NCI-H1092 (cell line): ENCODE measurements at regions not wholly inside any gene's neighbourhood (a gene's known extent, or its start where the extent isn't known, plus 50 kb on each side); places are given as distances from the start of the nearest gene placed in this dataset.
A peak's percentile ranks its signal among the peaks of the same experiment; 100 is the strongest.
"Not testable (repeated sequence)": the region's sequence is repeated elsewhere in the genome, so short reads cannot be mapped to it uniquely, and the experiment has no call there.

Experiments
- DNase-seq: peaks from one replicate; lab custom pipeline; 2025; lab: John Stamatoyannopoulos, UW

DNA sequence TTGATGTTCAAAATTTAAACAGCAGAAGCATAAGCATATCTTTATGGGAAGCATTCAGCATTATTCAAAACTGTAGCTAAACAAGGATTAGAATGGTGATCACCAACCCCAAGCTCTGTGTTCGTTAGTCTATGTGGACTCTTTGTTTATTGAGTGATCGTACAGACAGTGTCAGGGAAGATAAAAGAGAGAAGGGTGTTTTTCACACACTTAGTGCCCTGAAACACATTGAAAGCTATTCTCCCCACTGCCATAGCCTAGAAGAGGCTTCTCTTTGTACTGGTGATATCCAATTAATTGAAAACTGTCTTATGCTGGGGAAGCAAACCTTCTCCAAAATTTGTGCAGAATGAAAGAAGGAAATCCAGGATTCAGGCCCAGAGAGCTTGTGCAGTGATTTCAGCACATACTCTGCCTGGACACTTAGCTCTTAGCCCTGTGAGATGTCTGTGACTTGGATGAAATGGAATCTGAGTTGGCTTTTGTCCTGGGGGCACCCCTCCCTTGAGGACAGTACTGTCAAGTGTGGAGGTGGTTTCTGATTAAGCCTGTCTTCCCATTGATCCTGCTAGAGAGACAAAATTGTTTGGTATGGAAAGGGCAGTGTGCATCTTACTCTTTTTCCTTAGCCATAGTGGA, 125.7 kb upstream of the MTHFD1L start:
- no peak for DNase-seq

DNA sequence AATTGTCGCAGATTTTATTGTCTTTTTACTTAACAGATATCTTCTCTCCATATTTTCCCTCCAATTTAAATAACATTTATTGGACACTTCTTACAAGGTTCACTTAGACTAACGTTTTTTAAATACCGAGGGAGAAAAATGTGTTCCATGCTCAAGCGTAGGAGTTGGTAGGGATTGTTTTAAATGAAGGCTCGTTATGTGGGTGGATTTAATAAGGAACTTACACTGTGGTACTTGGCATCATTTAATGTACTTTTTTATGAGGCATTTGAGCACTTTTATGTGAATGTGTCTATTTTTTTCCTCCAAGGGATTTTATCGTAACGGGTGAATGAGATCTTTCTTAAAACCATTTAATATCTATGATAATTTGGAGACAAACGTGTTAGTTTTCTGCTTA, 125.0 kb upstream of the MTHFD1L start:
- DNase-seq, result no peak

DNA sequence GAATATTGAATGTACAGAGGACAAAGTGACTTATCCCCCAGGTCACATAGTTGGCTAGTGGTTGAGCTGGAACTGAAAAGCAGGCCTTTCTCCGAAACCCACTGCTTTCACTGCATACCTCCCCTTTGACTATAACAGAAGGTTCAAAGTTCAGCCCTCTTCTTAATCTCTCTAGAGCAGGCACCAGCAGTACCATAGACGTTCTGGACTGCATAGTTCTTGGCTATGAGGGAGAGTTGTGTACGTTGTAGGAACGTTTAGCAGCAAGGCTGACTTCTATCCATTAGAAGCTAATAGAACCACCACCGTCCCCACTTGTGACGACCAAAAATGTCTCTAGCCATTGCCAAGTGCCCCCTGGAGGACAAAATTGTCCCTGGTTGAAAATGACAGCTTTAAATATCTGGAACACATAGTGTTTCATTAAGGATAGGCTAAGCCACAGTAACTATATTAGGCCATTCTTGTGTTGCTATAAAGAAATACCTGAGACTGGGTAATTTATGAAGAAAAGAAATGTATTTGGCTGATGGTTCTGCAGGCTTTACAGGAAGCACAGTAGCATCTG, 123.8 kb upstream of the MTHFD1L start:
- DNase-seq, result no peak

DNA sequence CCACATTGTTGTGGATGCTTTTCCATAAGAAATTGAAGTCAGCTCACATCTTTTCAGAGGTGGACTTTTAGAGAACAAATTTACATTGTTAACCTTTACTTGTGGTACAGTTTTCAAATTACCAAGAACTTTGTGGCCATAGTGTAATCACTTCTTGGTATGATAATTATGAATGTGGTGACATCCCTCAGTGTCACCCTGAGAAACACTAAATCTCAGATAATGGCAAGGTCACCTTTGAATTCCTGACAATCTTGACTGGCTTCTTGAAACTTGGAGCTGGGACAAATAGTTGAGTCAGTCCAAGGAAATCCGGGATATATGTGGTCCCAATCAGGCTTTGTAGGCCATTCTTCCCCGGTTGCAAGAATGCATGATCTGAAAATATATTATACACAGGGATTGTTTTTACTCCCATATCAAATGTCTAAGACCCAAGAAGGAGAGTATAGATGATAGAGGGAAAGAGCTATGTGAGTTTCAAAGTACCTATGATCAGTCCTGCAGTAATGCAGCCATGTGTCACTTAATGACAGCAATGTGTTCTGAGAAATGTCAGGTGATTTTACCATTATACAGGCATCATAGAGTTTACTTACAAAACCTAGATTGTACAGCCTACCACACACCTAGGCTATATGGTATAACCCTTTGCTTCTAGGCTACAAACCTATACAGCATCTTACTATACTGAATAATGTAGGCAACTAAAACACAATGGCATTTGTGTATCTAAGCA, 120.8 kb upstream of the MTHFD1L start:
- no peak for DNase-seq

DNA sequence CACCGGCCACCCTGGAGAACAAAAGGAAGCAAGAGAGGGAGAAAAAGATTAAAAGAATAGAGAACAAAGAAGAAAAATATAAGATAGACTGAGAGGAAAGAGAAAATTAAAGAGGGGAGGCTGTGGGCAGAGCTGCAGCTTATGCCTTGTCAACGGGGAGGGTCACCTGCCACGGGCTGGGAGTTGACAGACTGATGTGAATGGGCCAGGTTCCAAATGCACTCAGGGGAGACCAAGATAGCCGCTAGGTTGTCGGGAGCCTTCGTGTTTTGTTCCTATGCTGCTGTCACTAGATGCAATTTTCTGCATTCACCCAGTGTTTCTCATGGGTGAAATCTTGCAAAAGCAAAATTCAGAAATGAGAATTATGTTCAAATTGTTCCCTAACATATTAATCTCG, 119.6 kb upstream of the MTHFD1L start:
- peak; percentile 23 for DNase-seq

DNA sequence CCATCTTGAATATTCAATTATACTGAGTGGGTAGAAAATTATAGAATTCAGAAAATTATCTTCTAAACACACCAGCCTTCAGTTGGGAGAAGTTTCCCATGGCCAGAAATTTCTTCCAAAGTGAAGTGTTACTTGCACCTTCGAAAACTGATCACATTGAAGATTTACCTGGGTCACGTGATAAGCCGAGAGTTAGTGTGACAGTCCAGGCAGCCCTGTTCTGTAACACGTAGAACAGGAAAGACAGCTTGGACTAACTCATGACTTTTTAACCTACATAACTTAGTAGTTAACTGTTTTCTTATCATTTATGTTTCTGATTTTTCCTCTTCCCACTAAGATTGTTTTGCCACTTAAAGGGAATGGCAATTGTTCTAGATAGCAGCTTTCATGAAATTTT, 118.3 kb upstream of the MTHFD1L start:
- DNase-seq, result no peak

DNA sequence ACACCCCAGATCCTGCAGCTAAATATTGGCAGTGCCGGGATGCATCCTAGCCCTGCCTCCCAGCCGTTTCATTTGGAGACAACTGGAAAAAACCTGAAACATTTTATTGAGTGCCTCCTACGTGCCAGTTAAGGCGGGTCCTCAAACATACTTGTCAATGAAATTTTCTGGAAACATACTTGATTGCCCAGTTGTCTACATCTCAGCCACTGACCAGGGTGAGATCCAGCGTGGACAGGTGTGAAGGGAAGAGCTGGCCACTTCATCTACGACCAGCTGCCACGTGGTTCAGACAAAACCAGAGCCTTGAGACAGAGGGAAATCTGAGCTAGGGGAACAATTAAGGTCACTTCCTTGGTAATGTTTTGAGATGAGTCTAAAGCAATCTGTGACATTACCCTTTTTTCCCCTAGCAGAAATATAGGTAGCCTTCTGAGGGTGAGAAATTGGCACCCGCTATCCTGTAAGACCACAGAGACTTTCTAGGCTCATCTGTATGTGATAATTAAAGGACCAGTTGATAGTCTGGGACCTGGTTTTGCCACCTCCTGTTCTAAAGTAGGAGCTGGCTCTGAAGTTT, 116.3 kb upstream of the MTHFD1L start:
- no peak for DNase-seq

DNA sequence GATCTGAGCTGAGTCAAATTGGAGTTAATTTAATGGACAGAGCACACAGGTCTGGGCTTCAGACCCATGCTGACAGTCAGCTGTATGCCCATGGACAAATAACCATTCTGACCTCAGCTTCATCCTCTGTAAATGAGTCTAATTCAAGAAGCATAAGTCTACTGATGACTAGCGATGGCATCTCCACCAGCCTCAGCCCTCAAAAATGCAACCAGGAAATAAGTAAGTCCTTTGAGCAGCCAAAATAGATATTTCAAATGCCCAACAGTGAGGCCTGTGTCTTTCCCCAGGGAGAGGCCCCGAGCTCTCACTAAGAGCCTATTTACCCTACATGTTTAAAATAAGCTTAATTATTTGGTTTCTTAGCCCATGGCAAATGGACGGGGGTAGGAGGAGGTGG, 114.2 kb upstream of the MTHFD1L start:
- no peak for DNase-seq

DNA sequence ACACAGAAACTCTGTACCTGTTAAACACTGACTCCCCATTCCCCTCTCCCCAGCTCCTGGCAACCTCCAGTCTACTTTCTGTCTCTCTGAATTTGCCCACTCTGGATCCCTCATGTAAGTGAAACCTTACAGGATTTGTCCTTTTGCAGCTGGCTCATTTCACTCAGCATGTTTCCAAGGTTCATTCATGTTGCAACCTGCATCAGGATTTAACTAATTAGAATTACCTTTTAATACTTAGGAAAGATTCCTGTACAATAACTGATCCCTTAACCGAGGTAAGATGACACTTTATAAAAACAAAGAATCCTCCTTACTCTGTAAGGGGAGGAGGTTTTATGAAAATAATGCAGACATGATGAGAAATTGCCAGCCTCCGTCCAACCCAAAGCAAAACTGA, 113.1 kb upstream of the MTHFD1L start:
- no peak for DNase-seq

DNA sequence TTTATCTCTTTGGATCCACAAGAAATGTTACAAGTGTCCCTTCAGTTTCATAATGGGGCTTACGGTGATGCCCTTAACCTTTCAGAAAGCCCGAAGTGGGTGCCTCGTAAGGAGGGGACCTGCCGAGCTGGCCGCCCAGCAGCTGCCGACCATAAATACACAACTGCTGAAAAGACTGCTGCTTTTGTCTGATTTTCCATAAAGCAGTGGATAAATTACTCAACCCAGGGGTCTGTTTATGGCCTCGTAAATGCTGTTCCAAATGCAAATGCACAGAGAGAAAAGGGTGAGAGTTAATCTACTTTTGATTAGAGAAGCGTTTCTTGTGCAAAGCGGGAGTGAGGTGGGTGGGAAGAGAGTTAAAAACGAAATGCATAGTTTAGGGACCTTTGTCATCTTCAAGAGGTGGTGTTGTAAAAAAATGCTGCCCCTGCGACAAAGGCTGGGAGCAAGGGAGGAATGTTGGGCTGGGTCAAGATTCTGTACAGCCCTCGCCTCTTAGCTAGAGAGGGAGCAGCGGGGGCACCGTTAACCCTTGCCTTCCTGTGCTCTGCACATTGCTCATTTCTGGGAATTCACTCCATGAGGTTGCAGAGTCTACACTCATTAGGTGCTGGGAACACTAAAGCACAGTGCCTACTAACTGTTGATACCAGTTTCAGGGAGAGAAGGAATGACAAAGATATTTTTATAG, 112.0 kb upstream of the MTHFD1L start:
- peak; percentile 42 for DNase-seq

DNA sequence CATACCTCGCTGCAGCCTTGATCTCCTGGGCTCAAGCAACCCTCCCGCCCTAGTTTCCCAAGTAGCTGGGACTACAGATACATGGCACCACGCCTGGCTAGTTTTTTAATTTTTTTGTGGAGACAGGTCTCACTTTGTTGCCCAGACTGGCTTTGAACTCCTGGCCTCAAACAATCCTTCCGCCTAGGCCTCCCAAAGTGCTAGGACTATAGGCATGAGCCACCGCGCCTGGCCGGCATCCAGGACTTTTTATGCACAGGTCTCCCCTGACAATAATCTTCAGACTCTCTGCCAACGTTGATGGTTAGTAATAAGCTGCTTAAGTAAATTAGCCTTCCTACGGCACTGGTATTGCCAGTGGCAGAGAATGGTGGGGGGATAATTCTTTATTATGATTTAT, 110.5 kb upstream of the MTHFD1L start:
- DNase-seq, result no peak

DNA sequence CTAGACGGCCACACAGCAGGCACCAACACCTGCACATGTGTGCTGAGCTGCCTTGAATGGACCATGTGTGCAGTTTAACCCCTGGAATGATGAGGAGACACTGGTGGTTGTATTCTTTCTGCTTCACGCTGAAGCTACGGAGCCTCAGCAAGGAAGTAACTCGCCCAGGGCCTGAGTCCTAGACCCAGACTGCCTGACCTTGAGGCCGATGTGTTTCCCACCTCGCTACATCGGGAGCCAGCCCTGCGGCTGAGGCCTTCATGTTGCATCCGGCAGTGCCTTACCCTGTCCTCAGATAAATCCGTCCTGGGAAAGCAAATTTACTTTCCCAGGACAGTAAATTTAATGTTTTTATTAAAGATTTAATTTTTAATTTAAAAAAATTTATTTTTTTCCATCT, 110.0 kb upstream of the MTHFD1L start:
- no peak for DNase-seq

DNA sequence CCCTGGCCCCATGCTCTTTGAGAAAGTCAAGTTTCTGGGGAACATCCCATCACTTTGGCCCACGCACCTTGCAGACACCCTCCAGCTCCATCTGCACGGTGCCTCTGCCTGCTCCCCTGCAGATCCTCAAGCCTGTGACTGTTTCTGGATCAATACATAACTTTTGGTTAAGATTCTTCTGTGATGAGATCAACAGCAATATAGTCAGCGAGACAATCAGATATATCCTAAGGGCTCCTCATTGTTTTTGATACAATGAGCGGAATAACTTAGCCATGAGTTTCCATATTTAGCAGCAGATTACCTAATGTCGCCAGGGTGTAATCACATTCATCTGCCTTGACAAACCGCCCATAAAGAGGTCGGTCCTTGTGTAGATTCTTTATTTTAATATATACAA, 109.3 kb upstream of the MTHFD1L start:
- DNase-seq, result no peak

DNA sequence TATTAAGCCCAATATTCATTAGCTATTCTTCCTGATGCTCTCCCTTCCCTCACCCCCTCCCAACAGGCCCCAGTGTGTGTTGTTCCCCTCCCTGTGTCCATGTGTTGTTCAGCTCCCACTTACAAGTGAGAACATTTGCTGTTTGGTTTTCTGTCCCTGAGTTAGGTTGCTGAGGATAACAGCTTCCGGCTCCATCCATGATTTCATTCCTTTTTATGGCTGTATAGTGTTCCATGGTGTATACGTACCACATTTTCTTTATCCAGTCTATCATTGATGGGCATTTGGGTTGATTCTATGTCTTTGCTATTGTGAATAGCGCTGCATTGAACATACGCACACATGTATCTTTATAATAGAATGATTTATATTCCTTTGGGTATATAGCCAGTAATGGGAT, 107.7 kb upstream of the MTHFD1L start:
- DNase-seq, result not testable (repeated sequence)

DNA sequence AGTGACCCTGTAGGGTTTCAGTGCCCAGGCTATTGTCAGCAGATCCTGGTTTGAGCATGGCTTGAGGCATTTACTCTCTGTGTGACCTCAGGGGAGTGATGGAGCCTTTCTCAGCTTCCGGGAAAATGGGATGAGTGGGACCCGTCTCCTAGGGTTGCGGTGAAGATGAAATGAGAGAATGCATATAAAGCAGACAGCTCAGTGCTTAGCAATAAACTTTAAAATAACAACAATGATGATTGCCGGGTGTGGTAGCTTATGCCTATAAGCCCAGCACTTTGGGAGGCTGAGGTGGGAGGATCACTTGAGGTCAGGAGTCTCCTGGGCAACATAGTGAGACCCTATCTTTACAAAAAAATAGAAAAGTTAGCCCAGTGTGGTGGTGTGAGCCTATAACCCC, 106.0 kb upstream of the MTHFD1L start:
- no peak for DNase-seq

DNA sequence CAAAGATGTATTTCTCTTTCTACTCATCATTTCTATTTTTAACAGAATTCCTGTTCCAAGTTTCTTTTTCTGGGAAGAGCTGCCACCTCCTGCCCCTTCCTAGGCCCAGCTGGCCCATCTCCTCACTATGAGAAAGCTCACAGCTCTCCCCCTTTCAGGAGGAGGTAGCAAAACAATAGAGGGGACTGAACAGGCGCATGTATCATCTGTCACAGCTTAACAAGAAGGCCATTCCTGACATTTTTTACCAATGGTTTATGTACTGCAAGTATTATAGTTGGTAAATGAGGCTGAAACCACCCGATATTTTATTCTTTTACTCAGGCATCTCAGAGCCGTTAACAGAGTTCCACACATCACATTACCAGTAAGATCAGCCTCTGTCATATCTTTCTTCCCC, 103.7 kb upstream of the MTHFD1L start:
- no peak for DNase-seq

DNA sequence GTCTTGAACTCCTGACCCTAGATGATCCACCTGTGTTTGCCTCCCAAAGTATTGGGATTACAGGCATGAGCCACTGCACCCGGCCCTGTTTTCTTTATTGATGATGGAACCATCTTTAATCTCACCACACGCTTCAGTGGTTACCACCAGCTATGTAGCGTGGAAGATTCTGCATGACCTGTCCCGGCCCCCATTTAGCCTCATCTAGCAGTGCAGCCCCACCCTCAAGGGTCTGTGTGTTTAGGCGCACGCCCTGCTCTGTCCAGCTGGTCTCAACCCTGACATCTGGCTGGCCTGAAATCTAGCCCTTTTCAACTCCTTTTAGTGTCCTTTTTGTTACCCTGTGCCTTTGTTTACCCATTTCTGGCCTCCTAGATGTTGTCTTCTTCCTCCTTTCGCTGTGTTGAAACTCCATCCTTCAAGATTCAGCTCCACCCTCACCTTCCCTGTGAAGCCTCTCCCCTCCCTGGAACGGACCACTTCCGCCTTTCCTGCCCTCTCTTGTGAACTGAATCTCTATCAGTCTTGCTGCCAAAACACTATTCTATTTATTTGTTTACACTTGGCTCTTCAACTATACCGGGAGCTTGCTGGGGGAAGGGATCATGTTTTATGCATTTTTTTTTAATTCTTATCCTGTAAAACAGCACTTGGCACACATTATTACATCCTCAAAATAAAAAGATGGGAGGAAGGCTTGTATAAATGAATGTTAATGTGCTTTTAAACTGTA, 101.0 kb upstream of the MTHFD1L start:
- DNase-seq, result no peak

DNA sequence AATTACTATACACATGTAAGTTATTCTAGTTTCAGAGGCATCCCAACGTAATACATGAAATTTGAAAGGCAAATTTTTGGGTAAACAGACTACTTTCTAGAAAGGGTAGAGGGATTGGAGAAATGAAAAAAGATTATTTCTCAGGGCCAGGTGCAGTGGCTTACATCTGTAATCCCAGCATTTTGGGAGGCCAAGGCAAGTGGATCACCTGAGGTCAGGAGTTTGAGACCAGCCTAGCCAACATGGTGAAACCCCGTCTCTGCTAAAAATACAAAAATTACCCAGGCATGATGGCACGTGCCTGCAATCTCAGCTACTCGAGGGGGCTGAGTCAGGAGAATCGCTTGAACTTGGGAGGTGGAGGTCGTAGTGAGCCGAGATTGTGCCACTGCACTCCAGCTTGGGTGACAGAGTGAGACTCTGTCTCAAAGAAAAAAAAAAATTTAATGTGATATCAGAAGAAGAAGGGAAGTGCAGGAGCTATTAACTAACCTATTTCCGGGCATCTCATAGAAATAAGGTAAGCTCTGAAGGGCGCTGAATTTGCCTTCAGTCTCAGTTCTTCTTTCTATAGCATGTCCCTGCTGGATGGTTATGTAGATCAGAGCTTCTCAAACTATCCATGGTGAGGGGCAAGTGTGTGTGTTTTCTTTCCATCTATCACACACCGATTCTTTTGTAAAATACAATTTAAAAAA, 100.3 kb upstream of the MTHFD1L start:
- DNase-seq, result no peak

DNA sequence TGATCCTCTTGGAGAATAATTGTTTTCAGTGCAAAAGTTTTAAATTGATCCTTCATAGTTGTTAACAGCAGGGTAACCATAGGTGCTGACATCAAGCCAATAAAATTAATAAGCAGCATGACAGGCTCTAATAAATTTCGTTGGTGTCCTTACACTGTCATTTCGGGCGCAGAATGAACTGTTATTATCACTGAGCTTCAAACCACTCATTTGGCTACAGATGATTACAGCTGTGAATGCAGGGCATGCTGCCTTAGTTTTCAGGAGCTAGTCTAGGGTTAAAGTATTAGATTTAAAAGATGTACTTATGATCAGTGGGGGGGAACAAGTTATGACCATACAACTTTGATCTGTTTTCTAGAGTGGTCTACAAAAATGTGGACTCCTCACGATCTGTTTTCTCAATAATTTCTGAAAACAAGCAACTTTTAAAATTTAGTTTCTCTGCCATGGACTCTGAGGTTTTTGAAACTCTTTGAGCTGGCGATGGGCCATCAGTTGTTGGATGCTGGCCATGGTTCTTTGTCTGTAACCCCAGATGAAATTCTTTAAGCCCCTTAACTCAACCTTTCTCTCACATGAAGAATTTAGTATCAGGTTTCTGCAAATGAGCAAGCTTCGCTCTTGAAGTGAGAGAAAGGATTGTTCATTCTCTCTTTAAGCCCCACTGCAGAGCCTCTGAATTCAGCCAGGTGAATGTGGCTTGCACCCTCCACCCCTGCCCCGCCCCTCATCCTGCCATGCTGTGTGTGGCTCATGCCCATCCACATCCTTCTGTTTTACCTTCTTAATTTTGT, 99.1 kb upstream of the MTHFD1L start:
- no peak for DNase-seq

DNA sequence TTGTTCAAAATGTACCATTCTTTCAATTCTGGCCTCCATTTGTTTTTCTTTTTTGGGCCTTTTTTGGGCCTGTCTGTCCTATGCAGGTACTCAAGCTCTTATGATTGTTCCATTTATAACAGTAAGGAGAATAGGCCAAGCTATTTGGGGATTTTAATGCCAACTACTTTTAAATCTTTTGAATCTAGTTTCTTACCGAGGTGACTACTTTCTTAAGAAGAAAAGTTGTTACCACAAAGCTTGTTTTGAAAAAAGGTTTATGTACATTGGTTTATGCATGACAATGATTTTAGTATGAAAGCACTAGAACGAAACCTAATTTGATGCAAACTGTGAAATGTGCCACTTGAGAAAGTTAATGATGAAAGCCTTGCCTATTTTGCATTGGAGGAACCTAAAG, 98.3 kb upstream of the MTHFD1L start:
- DNase-seq, result no peak
